Stimulated activated naive CD8-positive, alpha-beta T cell treated with anti-CD3 and anti-CD28 coated beads, Interleukin-15, amount 100 ng/mL, for 72 hours (primary cell): ENCODE measurements at regions not wholly inside any gene's neighbourhood (a gene's known extent, or its start where the extent isn't known, plus 50 kb on each side); places are given as distances from the start of the nearest gene placed in this dataset.
"Not testable (repeated sequence)": the region's sequence is repeated elsewhere in the genome, so short reads cannot be mapped to it uniquely, and the experiment has no call there.

Experiments used
- ATAC-seq: fragments of 150-1000 bp; cut with Tn5 transposase; 2 replicates; pipeline ENCODE4 v1.10.0; 2021; ENCODE audit warnings: mild to moderate bottlenecking, moderate library complexity
- DNase-seq, 2 donors: peaks; one replicate each; pipeline ENCODE4 v3.0.0; 2021 to 2022
- H3K27ac Mint-ChIP-seq, 2 donors: one replicate each; pipeline ENCODE4 v1.8.0; 2022; ENCODE audit warnings: mild to moderate bottlenecking in 2 of 2, mixed read lengths in 2 of 2, moderate library complexity in 2 of 2
- H3K27me3 Mint-ChIP-seq: one replicate; pipeline ENCODE4 v1.8.0; 2022; ENCODE audit warnings: mixed read lengths
- H3K4me1 Mint-ChIP-seq: one replicate; pipeline ENCODE4 v1.8.0; 2022; ENCODE audit warnings: mild to moderate bottlenecking, mixed read lengths
- H3K4me3 Mint-ChIP-seq, 2 donors: one replicate each; pipeline ENCODE4 v1.8.0; 2022; ENCODE audit warnings: mild to moderate bottlenecking in 2 of 2, mixed read lengths in 2 of 2, moderate library complexity in 1 of 2
- H3K9me3 Mint-ChIP-seq, 2 donors: one replicate each; pipeline ENCODE4 v1.8.0; 2022; ENCODE audit warnings: mixed read lengths in 2 of 2

DNA sequence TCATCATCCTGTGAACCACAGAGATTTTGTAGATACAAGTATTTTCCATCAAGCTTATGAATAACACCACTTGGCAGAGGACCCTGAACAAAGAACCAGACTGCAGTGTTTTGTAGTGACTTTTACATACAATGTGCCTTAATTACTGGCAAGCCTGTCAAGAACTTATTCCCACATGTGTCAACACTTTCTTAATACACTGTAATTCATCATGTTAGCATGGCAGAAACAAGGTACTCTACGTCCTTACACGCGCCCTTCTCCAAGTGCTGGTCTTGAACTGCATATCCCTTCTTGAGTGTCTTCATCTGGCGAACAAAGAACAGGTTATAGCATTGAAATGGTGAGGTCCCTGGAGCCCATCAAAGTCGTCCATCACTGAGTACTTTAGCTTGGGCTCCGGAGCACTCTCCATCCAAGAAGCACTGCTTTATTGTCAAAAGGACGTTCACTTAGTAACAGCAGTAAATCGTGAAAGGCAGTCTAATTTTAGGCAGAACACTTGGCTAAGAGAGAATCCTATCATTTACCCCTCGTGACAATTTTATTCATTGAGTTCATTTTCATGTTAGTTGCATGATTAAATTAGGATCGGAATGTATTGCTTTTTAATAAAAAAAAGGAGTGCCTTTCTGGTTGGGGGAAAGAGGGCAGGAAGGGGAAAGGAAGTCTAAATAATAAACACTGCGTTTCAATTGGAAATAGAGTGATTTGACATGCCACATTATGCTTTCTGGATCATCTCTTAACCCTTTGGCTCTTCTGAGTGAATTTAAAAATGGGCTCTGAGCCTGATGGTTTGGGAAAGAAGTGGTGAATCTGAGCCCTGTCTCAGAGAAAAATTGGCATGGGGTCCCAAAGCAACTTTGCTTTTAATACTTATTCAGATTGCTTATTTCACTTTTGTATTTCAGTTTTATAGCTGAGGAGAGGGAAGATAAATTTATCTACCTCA is 376.1 kb downstream of the DLEU7 start:
- DNase-seq (no peak), ATAC-seq (no peak)
- Mint-ChIP-seq H3K9me3 (no peaks in the 10 kb centered on the region), H3K27me3 (peaks cover 11% of the 10 kb centered on the region), H3K4me1 (no peaks in the 10 kb centered on the region), H3K27ac (no peak overlapping the region), H3K4me3 (no peak overlapping the region)

GRCh38 chr13:50468849-50469669 is 374.4 kb downstream of the DLEU7 start:
- H3K9me3 Mint-ChIP-seq: no peaks in the 10 kb centered on the region
- peaks cover 9% of the 10 kb centered on the region for H3K27me3 Mint-ChIP-seq
- no peak overlapping the region for H3K4me3 Mint-ChIP-seq
- H3K4me1 Mint-ChIP-seq: no peaks in the 10 kb centered on the region
- DNase-seq (no peak), ATAC-seq (no peak)
- H3K27ac Mint-ChIP-seq: no peak overlapping the region

- H3K4me1 Mint-ChIP-seq, H3K27ac Mint-ChIP-seq, H3K9me3 Mint-ChIP-seq, DNase-seq, ATAC-seq, H3K27me3 Mint-ChIP-seq, H3K4me3 Mint-ChIP-seq: not testable (repeated sequence)
Measured at GRCh38 chr13:50473050-50473449, 370.4 kb downstream of the DLEU7 start.

- DNase-seq: no peak
- peaks cover 7% of the 10 kb centered on the region for H3K27me3 Mint-ChIP-seq
- no peaks in the 10 kb centered on the region for H3K9me3 Mint-ChIP-seq
- ATAC-seq: no peak
- H3K4me3 Mint-ChIP-seq: no peak overlapping the region
- no peaks in the 10 kb centered on the region for H3K4me1 Mint-ChIP-seq
- no peak overlapping the region for H3K27ac Mint-ChIP-seq
Measured at GRCh38 chr13:50474088-50474662, 369.3 kb downstream of the DLEU7 start.

- Mint-ChIP-seq H3K27me3 (peaks cover 7% of the 10 kb centered on the region), H3K4me3 (no peak overlapping the region), H3K4me1 (no peaks in the 10 kb centered on the region), H3K27ac (no peak overlapping the region), H3K9me3 (no peaks in the 10 kb centered on the region)
- DNase-seq (no peak), ATAC-seq (no peak)
Measured at GRCh38 chr13:50476577-50477285, 366.8 kb downstream of the DLEU7 start.

GRCh38 chr13:50481936-50482335 is 361.6 kb downstream of the DLEU7 start:
- H3K9me3 Mint-ChIP-seq: no peaks in the 10 kb centered on the region
- H3K4me3 Mint-ChIP-seq: no peak overlapping the region
- ATAC-seq (no peak), DNase-seq (no peak)
- no peaks in the 10 kb centered on the region for H3K4me1 Mint-ChIP-seq
- no peak overlapping the region for H3K27ac Mint-ChIP-seq
- H3K27me3 Mint-ChIP-seq: peaks cover 8% of the 10 kb centered on the region

- no peak overlapping the region for H3K27ac Mint-ChIP-seq
- ATAC-seq: no peak
- no peak for DNase-seq
Measured at GRCh38 chr13:50483416-50483815, 360.1 kb downstream of the DLEU7 start.

GRCh38 chr13:50484472-50485113 is 358.9 kb downstream of the DLEU7 start:
- H3K27ac Mint-ChIP-seq: no peak overlapping the region
- no peaks in the 10 kb centered on the region for H3K9me3 Mint-ChIP-seq
- ATAC-seq: no peak
- no peak for DNase-seq
- no peaks in the 10 kb centered on the region for H3K4me1 Mint-ChIP-seq
- peaks cover 8% of the 10 kb centered on the region for H3K27me3 Mint-ChIP-seq
- no peak overlapping the region for H3K4me3 Mint-ChIP-seq

More at GRCh38 chr13:50483416-50483815, 360.1 kb downstream of the DLEU7 start:
- H3K9me3 Mint-ChIP-seq: no peaks in the 10 kb centered on the region
- peaks cover 8% of the 10 kb centered on the region for H3K27me3 Mint-ChIP-seq
- H3K4me3 Mint-ChIP-seq: no peak overlapping the region
- no peaks in the 10 kb centered on the region for H3K4me1 Mint-ChIP-seq

DNA sequence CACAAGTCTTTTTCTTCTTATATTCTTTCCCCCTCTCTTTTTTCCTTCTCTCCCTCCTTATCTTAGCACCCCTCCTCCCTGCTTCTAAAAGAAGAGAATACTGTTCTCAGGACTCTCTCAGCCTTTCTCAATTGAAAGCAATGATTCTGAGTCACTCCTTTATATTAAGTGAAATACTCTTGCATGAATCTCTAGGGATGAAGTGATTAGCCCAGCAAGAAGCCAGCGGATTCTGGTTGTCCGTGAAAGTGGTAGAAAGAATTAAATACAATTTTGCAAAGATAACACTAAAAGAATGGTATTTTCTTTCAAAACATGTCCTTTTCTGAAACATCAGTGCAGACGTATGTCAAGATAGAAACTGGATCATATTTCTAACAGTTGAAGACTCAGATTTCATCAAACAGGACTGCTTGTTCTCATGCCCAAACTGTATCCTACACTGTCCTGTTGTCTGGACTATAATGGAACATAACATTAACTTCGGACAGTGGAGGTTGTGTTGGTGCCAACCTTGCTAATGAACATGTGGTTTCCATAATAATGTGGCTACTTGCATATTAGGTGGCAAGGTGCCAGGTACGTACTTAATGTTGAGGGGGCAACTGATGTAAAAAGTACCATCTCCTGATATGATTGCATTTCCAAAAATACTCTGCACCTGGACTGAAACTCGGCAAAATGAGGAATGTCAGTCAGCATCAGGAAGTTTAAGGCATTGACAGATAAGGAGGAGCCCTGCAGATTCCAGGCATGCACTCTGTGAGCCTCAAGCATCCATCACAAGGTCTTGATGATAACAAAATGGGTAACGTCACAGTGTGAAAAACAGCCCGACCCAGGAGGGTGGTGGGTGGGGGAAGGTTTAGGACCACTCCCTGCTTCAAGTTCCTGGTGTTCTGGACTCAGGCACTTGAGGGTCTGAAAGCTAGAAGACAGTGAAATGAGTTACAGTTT is 357.2 kb downstream of the DLEU7 start:
- H3K4me1 Mint-ChIP-seq: no peaks in the 10 kb centered on the region
- DNase-seq: no peak
- H3K27ac Mint-ChIP-seq: peak overlapping the region in 1 of 2 donors; percentile 6
- H3K27me3 Mint-ChIP-seq: peaks cover 8% of the 10 kb centered on the region
- ATAC-seq: no peak
- H3K9me3 Mint-ChIP-seq: no peaks in the 10 kb centered on the region
- no peak overlapping the region for H3K4me3 Mint-ChIP-seq

GRCh38 chr13:50493683-50494082 is 349.8 kb downstream of the DLEU7 start:
- Mint-ChIP-seq H3K27ac (no peak overlapping the region), H3K4me3 (no peak overlapping the region), H3K9me3 (no peaks in the 10 kb centered on the region), H3K4me1 (no peaks in the 10 kb centered on the region), H3K27me3 (no peaks in the 10 kb centered on the region)
- DNase-seq (no peak), ATAC-seq (no peak)

DNA sequence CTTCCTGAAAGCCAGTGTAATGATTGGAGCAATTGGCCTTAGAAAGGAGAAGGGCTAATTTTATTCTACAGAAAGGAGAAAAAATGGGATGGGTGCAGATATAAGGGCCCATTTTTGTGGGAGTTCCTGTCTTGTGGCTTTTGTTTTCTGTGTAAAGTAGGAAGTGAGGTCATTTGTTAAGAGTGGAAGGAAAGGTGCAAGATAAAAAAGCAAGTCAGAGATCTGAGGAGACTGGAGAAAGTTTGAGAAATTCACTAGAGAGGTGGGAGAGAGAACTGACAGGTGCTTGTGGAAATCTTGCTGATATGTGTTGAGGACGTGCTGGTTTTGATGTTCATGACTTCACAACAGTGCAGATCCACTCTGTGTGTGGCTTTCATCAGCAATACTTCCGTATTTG is 349.4 kb downstream of the DLEU7 start:
- Mint-ChIP-seq H3K27ac (no peak overlapping the region), H3K4me3 (no peak overlapping the region), H3K9me3 (no peaks in the 10 kb centered on the region), H3K4me1 (no peaks in the 10 kb centered on the region), H3K27me3 (no peaks in the 10 kb centered on the region)
- DNase-seq: no peak
- no peak for ATAC-seq

DNA sequence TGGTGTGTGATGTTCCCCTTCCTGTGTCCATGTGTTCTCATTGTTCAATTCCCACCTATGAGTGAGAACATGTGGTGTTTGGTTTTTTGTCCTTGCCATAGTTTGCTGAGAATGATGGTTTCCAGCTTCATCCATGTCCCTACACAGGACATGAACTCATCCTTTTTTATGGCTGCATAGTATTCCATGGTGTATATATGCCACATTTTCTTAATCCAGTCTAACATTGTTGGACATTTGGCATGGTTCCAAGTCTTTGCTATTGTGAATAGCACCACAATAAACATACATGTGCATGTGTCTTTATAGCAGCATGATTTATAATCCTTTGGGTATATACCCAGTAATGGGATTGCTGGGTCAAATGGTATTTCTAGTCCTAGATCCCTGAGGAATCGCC is 340.3 kb downstream of the DLEU7 start:
- H3K9me3 Mint-ChIP-seq, DNase-seq, H3K27me3 Mint-ChIP-seq, H3K27ac Mint-ChIP-seq, H3K4me3 Mint-ChIP-seq, ATAC-seq, H3K4me1 Mint-ChIP-seq: not testable (repeated sequence)

DNA sequence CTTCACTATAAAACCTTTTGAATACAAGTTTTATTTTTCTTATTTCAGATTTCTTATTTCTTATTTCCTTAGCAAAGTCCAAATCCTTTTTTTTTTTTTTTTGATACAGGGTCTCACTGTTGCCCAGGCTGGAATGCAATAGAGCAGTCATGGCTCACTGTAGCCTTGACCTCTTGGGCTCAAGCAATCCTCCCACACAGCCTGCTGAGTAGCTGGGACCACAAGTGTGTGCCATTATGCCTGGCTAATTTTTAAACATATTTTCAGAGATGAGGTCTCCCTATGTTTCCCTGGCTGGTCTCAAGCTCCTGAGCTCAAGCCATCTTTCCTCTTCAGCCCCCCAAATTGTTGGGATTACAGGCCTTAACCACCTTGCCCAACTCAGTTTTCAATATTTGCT is 334.3 kb downstream of the DLEU7 start:
- no peaks in the 10 kb centered on the region for H3K4me1 Mint-ChIP-seq
- no peak for DNase-seq
- no peaks in the 10 kb centered on the region for H3K9me3 Mint-ChIP-seq
- no peak for ATAC-seq
- no peak overlapping the region for H3K4me3 Mint-ChIP-seq
- no peak overlapping the region for H3K27ac Mint-ChIP-seq
- no peaks in the 10 kb centered on the region for H3K27me3 Mint-ChIP-seq
